ENCODE measurements at regions not wholly inside any gene's neighbourhood (a gene's known extent, or its start where the extent isn't known, plus 50 kb on each side); places are given as distances from the start of the nearest gene placed in this dataset.

DNA sequence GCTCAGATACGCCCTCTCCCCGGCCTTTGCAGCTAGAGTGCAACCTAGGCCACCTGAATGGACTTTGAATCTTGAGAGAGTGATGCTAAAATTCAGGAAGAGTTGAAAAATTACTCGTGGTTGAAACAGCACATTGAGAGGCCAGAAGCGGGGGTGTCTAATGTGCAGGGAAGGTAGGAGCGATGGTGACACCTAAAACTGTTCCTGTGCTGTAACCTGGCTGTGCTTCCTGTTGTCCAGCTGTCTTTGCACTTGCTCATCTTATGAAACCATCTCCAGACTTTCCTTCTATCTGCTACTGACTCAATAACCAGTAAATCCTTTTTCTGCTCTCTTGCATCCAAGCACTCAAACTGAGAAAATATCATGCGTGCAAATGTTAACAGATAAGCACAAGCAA lies 106.4 kb upstream of the RPS6KA3 start:
- in situ Hi-C loops (cut with MboI; ENCODE audit: low pct_unique_long_range_greater_than_20kb, low sequenced_read_pairs, unreplicated experiment), result no loop called here
- DNase-seq (ENCODE audit: low spot score), result no peak
- TF ChIP-seq, protein P1, sequence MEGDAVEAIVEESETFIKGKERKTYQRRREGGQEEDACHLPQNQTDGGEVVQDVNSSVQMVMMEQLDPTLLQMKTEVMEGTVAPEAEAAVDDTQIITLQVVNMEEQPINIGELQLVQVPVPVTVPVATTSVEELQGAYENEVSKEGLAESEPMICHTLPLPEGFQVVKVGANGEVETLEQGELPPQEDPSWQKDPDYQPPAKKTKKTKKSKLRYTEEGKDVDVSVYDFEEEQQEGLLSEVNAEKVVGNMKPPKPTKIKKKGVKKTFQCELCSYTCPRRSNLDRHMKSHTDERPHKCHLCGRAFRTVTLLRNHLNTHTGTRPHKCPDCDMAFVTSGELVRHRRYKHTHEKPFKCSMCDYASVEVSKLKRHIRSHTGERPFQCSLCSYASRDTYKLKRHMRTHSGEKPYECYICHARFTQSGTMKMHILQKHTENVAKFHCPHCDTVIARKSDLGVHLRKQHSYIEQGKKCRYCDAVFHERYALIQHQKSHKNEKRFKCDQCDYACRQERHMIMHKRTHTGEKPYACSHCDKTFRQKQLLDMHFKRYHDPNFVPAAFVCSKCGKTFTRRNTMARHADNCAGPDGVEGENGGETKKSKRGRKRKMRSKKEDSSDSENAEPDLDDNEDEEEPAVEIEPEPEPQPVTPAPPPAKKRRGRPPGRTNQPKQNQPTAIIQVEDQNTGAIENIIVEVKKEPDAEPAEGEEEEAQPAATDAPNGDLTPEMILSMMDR (IDR thresholded peaks at IDR 0.05; ENCODE audit: extremely low read depth, insufficient read depth, missing control alignments), result no peak

- TF ChIP-seq, protein P1 (IDR thresholded peaks at IDR 0.05; ENCODE audit: extremely low read depth, insufficient read depth, missing control alignments), result no peak
- no peak for DNase-seq (ENCODE audit: low spot score)
- in situ Hi-C loops (cut with MboI; ENCODE audit: low pct_unique_long_range_greater_than_20kb, low sequenced_read_pairs, unreplicated experiment), result no loop called here
Measured at GRCh38 chrX:20372533-20372932, 105.8 kb upstream of the RPS6KA3 start.

DNA sequence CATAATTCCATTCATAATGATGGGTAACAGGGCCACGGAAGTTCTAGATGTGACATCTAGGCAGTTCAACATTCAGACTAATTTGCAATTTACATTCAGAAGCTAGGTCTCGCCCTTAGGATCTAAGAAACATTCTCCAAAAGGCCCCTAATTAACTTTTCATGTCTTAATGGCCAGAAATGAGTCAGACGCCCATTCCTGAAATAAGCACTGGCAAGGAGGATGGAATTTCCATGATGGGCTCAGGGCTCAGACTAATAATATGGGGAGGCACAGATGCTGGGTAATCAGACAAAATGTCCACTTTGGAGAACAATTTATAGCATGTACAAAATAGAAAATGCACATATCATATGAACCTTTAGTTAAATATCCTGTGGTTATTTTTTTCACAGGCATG lies 102.8 kb upstream of the RPS6KA3 start:
- in situ Hi-C loops (cut with MboI; ENCODE audit: low pct_unique_long_range_greater_than_20kb, low sequenced_read_pairs, unreplicated experiment), result no loop called here
- DNase-seq (ENCODE audit: low spot score), result no peak

GRCh38 chrX:20364238-20364637 lies 97.5 kb upstream of the RPS6KA3 start:
- DNase-seq (ENCODE audit: low spot score), result no peak
- TF ChIP-seq, protein P1 (IDR thresholded peaks at IDR 0.05; ENCODE audit: extremely low read depth, insufficient read depth, missing control alignments), result no peak
- in situ Hi-C loops (cut with MboI; ENCODE audit: low pct_unique_long_range_greater_than_20kb, low sequenced_read_pairs, unreplicated experiment), result no loop called here

More for the DNA sequence above, 102.8 kb upstream of the RPS6KA3 start:
- TF ChIP-seq, protein P1 (IDR thresholded peaks at IDR 0.05; ENCODE audit: extremely low read depth, insufficient read depth, missing control alignments), result no peak

GRCh38 chrX:20363275-20363674 lies 96.6 kb upstream of the RPS6KA3 start:
- no peak for DNase-seq (ENCODE audit: low spot score)
- TF ChIP-seq, protein P1 (IDR thresholded peaks at IDR 0.05; ENCODE audit: extremely low read depth, insufficient read depth, missing control alignments), result no peak
- in situ Hi-C loops (cut with MboI; ENCODE audit: low pct_unique_long_range_greater_than_20kb, low sequenced_read_pairs, unreplicated experiment), result no loop called here

GRCh38 chrX:20362268-20363267 lies 95.9 kb upstream of the RPS6KA3 start:
- in situ Hi-C loops (cut with MboI; ENCODE audit: low pct_unique_long_range_greater_than_20kb, low sequenced_read_pairs, unreplicated experiment), result no loop called here
- TF ChIP-seq, protein P1 (IDR thresholded peaks at IDR 0.05; ENCODE audit: extremely low read depth, insufficient read depth, missing control alignments), result no peak
- no peak for DNase-seq (ENCODE audit: low spot score)
